SK-N-SH treated with all-trans-retinoic acid at 6 μM for 48 hours (cell line): ENCODE measurements at regions not wholly inside any gene's neighbourhood (a gene's known extent, or its start where the extent isn't known, plus 50 kb on each side); places are given as distances from the start of the nearest gene placed in this dataset.

ENCODE experiments used
- CSDC2 ChIP-seq: fragments of 250-450 bp; sonication (Bioruptor Pico); IDR thresholded peaks from 2 replicates; pipeline ENCODE4 v1.5.0; 2020; ENCODE audit warnings: mild to moderate bottlenecking, moderate library complexity
- GLIS3 ChIP-seq: fragments of 250-450 bp; sonication (Bioruptor Pico); IDR thresholded peaks from 2 replicates; pipeline ENCODE4 v1.5.0; 2020; ENCODE audit warnings: mild to moderate bottlenecking, moderate library complexity
- OSR1 ChIP-seq: fragments of 250-450 bp; sonication (Bioruptor Pico); IDR thresholded peaks from 2 replicates; pipeline ENCODE4 v1.8.0; 2022; ENCODE audit warnings: moderate library complexity, mild to moderate bottlenecking, inconsistent platforms
- ZFP3 ChIP-seq: fragments of 250-450 bp; sonication (Bioruptor Pico); IDR thresholded peaks from 2 replicates; pipeline ENCODE4 v1.5.0; 2020; ENCODE audit warnings: mild to moderate bottlenecking, moderate library complexity
- TF ChIP-seq, protein P1 (sequence below): fragments of 250-450 bp; sonication (Bioruptor Pico); IDR thresholded peaks from 2 replicates; pipeline ENCODE4 v1.8.0; 2020; ENCODE audit warnings: mild to moderate bottlenecking, moderate library complexity, borderline replicate concordance
- TF ChIP-seq, protein P2 (sequence below): fragments of 250-450 bp; sonication (Bioruptor Pico); IDR thresholded peaks from 2 replicates; pipeline ENCODE4 v1.5.1; 2020; ENCODE audit warnings: low read depth, mild to moderate bottlenecking, moderate library complexity
- TF ChIP-seq, protein P3 (sequence below): fragments of 250-450 bp; sonication (Bioruptor Pico); IDR thresholded peaks from 2 replicates; pipeline ENCODE4 v1.8.0; 2021; ENCODE audit warnings: low read depth, mild to moderate bottlenecking, moderate library complexity, borderline replicate concordance
- TF ChIP-seq, protein P4 (sequence below): fragments of 250-450 bp; sonication (Bioruptor Pico); IDR thresholded peaks from 2 replicates; pipeline ENCODE4 v1.5.0; 2020; ENCODE audit warnings: mild to moderate bottlenecking, moderate library complexity
- TF ChIP-seq, protein P5 (sequence below): fragments of 250-450 bp; sonication (Bioruptor Pico); IDR thresholded peaks from 2 replicates; pipeline ENCODE4 v1.5.1; 2021; ENCODE audit warnings: mild to moderate bottlenecking, moderate library complexity

DNA sequence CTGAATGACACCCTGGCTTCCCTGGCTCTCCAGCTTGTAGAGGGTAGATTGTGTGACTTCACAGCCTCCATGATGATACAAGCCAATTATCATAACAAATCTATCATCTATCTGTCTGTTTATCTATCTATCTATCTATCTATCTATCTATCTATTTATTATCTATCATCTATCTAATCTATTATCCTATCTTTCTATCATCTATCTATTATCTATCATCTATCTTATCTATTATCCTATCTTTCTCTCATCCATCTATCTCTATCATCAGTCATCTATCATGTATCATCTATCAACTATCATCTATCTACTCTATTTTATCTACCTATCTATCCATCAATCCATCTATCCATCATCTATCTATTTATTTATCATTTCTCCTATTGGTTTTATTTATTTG lies 361.8 kb downstream of the RNF144A start:
- TF ChIP-seq, protein P1, sequence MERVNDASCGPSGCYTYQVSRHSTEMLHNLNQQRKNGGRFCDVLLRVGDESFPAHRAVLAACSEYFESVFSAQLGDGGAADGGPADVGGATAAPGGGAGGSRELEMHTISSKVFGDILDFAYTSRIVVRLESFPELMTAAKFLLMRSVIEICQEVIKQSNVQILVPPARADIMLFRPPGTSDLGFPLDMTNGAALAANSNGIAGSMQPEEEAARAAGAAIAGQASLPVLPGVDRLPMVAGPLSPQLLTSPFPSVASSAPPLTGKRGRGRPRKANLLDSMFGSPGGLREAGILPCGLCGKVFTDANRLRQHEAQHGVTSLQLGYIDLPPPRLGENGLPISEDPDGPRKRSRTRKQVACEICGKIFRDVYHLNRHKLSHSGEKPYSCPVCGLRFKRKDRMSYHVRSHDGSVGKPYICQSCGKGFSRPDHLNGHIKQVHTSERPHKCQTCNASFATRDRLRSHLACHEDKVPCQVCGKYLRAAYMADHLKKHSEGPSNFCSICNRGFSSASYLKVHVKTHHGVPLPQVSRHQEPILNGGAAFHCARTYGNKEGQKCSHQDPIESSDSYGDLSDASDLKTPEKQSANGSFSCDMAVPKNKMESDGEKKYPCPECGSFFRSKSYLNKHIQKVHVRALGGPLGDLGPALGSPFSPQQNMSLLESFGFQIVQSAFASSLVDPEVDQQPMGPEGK (CRISPR knock-in tag): no peak
- TF ChIP-seq CSDC2 (CRISPR knock-in tag): no peak
- TF ChIP-seq, protein P2, sequence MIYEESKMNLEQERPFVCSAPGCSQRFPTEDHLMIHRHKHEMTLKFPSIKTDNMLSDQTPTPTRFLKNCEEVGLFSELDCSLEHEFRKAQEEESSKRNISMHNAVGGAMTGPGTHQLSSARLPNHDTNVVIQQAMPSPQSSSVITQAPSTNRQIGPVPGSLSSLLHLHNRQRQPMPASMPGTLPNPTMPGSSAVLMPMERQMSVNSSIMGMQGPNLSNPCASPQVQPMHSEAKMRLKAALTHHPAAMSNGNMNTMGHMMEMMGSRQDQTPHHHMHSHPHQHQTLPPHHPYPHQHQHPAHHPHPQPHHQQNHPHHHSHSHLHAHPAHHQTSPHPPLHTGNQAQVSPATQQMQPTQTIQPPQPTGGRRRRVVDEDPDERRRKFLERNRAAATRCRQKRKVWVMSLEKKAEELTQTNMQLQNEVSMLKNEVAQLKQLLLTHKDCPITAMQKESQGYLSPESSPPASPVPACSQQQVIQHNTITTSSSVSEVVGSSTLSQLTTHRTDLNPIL: no peak
- TF ChIP-seq ZFP3 (CRISPR knock-in tag): no peak
- TF ChIP-seq, protein P3, sequence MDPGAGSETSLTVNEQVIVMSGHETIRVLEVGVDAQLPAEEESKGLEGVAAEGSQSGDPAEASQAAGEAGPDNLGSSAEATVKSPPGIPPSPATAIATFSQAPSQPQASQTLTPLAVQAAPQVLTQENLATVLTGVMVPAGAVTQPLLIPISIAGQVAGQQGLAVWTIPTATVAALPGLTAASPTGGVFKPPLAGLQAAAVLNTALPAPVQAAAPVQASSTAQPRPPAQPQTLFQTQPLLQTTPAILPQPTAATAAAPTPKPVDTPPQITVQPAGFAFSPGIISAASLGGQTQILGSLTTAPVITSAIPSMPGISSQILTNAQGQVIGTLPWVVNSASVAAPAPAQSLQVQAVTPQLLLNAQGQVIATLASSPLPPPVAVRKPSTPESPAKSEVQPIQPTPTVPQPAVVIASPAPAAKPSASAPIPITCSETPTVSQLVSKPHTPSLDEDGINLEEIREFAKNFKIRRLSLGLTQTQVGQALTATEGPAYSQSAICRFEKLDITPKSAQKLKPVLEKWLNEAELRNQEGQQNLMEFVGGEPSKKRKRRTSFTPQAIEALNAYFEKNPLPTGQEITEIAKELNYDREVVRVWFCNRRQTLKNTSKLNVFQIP: no peak
- no peak for TF ChIP-seq OSR1 (CRISPR knock-in tag)
- TF ChIP-seq GLIS3 (CRISPR knock-in tag): no peak
- TF ChIP-seq, protein P4, sequence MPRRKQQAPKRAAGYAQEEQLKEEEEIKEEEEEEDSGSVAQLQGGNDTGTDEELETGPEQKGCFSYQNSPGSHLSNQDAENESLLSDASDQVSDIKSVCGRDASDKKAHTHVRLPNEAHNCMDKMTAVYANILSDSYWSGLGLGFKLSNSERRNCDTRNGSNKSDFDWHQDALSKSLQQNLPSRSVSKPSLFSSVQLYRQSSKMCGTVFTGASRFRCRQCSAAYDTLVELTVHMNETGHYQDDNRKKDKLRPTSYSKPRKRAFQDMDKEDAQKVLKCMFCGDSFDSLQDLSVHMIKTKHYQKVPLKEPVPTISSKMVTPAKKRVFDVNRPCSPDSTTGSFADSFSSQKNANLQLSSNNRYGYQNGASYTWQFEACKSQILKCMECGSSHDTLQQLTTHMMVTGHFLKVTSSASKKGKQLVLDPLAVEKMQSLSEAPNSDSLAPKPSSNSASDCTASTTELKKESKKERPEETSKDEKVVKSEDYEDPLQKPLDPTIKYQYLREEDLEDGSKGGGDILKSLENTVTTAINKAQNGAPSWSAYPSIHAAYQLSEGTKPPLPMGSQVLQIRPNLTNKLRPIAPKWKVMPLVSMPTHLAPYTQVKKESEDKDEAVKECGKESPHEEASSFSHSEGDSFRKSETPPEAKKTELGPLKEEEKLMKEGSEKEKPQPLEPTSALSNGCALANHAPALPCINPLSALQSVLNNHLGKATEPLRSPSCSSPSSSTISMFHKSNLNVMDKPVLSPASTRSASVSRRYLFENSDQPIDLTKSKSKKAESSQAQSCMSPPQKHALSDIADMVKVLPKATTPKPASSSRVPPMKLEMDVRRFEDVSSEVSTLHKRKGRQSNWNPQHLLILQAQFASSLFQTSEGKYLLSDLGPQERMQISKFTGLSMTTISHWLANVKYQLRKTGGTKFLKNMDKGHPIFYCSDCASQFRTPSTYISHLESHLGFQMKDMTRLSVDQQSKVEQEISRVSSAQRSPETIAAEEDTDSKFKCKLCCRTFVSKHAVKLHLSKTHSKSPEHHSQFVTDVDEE: no peak
- TF ChIP-seq, protein P5, sequence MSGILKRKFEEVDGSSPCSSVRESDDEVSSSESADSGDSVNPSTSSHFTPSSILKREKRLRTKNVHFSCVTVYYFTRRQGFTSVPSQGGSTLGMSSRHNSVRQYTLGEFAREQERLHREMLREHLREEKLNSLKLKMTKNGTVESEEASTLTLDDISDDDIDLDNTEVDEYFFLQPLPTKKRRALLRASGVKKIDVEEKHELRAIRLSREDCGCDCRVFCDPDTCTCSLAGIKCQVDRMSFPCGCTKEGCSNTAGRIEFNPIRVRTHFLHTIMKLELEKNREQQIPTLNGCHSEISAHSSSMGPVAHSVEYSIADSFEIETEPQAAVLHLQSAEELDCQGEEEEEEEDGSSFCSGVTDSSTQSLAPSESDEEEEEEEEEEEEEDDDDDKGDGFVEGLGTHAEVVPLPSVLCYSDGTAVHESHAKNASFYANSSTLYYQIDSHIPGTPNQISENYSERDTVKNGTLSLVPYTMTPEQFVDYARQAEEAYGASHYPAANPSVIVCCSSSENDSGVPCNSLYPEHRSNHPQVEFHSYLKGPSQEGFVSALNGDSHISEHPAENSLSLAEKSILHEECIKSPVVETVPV: no peak
